VCaP (cell line): ENCODE measurements at regions not wholly inside any gene's neighbourhood (a gene's known extent, or its start where the extent isn't known, plus 50 kb on each side); places are given as distances from the start of the nearest gene placed in this dataset.
"Not testable (repeated sequence)": the region's sequence is repeated elsewhere in the genome, so short reads cannot be mapped to it uniquely, and the experiment has no call there.

Experiments
- H3K27ac ChIP-seq: fragments of 450-650 bp; 2 replicates; pipeline ENCODE4 v1.5.1; 2017
- TF ChIP-seq, protein P1 (sequence below): fragments of 450-650 bp; conservative IDR thresholded peaks from 2 replicates; pipeline ENCODE4 v1.5.1; 2017; ENCODE audit warnings: mild to moderate bottlenecking, moderate library complexity

GRCh38 chr19:23561341-23561740 lies 125.7 kb downstream of the ZNF675 start:
- H3K27ac ChIP-seq: no peak overlapping the region
- TF ChIP-seq, protein P1, sequence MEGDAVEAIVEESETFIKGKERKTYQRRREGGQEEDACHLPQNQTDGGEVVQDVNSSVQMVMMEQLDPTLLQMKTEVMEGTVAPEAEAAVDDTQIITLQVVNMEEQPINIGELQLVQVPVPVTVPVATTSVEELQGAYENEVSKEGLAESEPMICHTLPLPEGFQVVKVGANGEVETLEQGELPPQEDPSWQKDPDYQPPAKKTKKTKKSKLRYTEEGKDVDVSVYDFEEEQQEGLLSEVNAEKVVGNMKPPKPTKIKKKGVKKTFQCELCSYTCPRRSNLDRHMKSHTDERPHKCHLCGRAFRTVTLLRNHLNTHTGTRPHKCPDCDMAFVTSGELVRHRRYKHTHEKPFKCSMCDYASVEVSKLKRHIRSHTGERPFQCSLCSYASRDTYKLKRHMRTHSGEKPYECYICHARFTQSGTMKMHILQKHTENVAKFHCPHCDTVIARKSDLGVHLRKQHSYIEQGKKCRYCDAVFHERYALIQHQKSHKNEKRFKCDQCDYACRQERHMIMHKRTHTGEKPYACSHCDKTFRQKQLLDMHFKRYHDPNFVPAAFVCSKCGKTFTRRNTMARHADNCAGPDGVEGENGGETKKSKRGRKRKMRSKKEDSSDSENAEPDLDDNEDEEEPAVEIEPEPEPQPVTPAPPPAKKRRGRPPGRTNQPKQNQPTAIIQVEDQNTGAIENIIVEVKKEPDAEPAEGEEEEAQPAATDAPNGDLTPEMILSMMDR: no peak

GRCh38 chr19:23560051-23560450 lies 127.0 kb downstream of the ZNF675 start:
- TF ChIP-seq, protein P1: no peak
- H3K27ac ChIP-seq: no peak overlapping the region

GRCh38 chr19:23558541-23558940 lies 128.5 kb downstream of the ZNF675 start:
- TF ChIP-seq, protein P1: no peak
- no peak overlapping the region for H3K27ac ChIP-seq

- no peak overlapping the region for H3K27ac ChIP-seq
- TF ChIP-seq, protein P1: no peak
These were observed 129.6 kb downstream of the ZNF675 start for GRCh38 chr19:23557381-23557780.

GRCh38 chr19:23554548-23554947 lies 132.5 kb downstream of the ZNF675 start:
- H3K27ac ChIP-seq: no peak overlapping the region
- TF ChIP-seq, protein P1: no peak

DNA sequence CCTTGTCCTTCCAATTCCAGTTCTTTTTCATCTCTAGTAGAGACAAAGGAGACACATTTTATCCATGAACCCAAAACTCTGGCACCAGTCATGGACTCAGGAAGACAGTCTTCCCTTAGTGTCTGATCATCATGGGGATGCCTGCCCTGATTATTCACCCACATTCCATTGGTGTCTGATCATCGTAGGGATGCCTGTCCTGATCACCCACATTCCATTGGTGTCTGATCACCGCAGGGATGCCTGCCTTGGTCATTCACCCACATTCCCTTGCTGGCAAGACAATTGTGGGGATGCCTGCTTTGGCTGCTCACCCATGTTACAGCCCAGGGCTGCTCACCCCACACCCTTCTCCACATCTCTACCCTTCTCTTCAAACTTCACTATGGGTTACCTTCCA lies 136.9 kb downstream of the ZNF675 start:
- H3K27ac ChIP-seq: not testable (repeated sequence)

DNA sequence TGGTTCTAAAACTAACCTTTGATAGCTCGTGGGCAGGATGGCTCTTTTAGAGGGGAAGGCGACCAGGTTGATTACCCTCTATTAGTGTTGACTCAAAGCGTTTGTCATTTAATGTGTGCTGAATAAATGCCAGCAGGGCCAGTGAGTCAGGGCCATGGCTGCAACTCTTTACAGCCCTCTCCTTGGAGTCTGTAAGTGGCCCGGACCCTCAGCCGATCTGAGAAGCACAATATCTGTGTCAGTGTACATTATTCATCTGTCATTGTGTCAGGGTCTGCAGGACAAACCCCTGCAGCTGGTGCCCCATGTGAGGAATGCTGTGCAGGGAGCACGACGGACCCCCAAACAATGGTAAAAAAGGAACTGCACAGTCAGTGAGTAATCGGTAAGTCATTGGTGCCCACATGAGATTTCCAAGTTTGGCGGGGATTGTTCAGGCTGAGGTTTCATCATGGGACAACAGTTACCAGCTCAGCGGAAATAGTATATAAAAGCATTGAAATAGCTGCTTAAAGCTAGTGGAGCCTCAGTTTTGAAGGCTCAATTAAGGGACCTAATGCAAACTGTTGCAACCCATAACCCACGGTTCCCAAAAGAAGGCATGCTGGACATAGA lies 139.1 kb downstream of the ZNF675 start:
- TF ChIP-seq, protein P1: no peak
- H3K27ac ChIP-seq: no peak overlapping the region

- TF ChIP-seq, protein P1: no peak
- no peak overlapping the region for H3K27ac ChIP-seq
These were observed 139.9 kb downstream of the ZNF675 start for GRCh38 chr19:23547156-23547555.
